ENCODE measurements at regions not wholly inside any gene's neighbourhood (a gene's known extent, or its start where the extent isn't known, plus 50 kb on each side); places are given as distances from the start of the nearest gene placed in this dataset.

DNA sequence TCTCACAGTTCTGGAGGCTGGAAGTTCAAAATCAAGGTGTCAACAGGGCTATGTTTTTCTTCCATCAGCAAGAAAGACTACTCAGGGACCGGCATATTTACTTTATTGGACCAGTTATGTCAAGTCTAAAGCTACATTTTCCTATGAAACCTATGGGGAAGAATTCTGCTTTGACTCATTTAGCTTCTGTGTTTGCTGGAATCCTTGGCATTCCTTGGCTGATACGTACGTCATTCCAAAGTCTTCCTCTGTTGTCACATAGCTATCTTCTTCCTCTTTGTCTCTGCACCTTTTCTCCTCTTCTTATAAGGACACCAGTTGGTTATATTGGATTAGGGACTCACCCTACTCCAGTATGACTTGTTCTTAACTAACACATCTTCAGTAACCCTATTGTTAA is 137.4 kb upstream of the FBXO11 start:
- H3K4me1 Mint-ChIP-seq: no peaks in the 10 kb centered on the region
- TF ChIP-seq CTCF (IDR thresholded peaks at IDR 0.05; ENCODE audit: unreplicated experiment): no peak
- H3K27ac Mint-ChIP-seq: no peak overlapping the region
- no peaks in the 10 kb centered on the region for H3K27me3 Mint-ChIP-seq (ENCODE audit: low read depth)
- no peak for DNase-seq (ENCODE audit: low spot score in 2 of 2, unreplicated experiment in 2 of 2)
- H3K36me3 Mint-ChIP-seq: no peaks in the 10 kb centered on the region
- H3K4me3 Mint-ChIP-seq: no peak overlapping the region
- H3K9me3 Mint-ChIP-seq: peaks cover 15% of the 10 kb centered on the region

DNA sequence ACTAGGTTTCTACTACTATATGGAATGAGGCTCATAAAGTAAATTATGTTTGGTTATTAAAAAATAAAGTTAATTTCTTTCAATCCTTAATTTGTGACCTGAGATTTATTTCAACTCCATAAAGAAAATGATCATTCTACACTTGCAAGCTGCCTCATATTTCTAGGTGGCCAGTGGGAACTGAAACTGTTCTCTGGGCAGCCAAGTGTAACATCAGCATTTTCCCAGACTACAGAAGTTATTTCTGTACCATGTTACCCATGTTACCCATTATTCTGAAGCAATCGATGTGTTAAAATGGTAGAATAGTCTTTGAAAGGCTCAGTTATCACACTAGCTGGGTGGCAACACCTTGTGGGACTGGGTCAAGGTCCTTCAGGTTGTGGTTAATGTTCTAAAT is 139.3 kb upstream of the FBXO11 start:
- no peak overlapping the region for H3K4me3 Mint-ChIP-seq

GRCh38 chr2:48048476-48049171 is 142.3 kb upstream of the FBXO11 start:
- Mint-ChIP-seq H3K36me3 (no peaks in the 10 kb centered on the region), H3K4me1 (peaks cover 2% of the 10 kb centered on the region), H3K27ac (no peak overlapping the region), H3K4me3 (no peak overlapping the region), H3K27me3 (ENCODE audit: low read depth) (no peaks in the 10 kb centered on the region), H3K9me3 (peaks cover 4% of the 10 kb centered on the region)
- no peak for DNase-seq (ENCODE audit: low spot score in 2 of 2, unreplicated experiment in 2 of 2)
- TF ChIP-seq CTCF (IDR thresholded peaks at IDR 0.05; ENCODE audit: unreplicated experiment): no peak

More for the DNA sequence above, 139.3 kb upstream of the FBXO11 start:
- no peak overlapping the region for H3K27ac Mint-ChIP-seq
- TF ChIP-seq CTCF (IDR thresholded peaks at IDR 0.05; ENCODE audit: unreplicated experiment): no peak
- H3K27me3 Mint-ChIP-seq (ENCODE audit: low read depth): no peaks in the 10 kb centered on the region
- H3K36me3 Mint-ChIP-seq: no peaks in the 10 kb centered on the region
- peaks cover 9% of the 10 kb centered on the region for H3K9me3 Mint-ChIP-seq
- peaks cover 2% of the 10 kb centered on the region for H3K4me1 Mint-ChIP-seq
- DNase-seq (ENCODE audit: low spot score in 2 of 2, unreplicated experiment in 2 of 2): no peak

- H3K36me3 Mint-ChIP-seq: no peaks in the 10 kb centered on the region
These were observed 143.1 kb upstream of the FBXO11 start for GRCh38 chr2:48049371-48049770.

GRCh38 chr2:48050711-48051110 is 144.4 kb upstream of the FBXO11 start:
- no peaks in the 10 kb centered on the region for H3K27me3 Mint-ChIP-seq (ENCODE audit: low read depth)
- H3K4me1 Mint-ChIP-seq: peaks cover 2% of the 10 kb centered on the region
- H3K27ac Mint-ChIP-seq: no peak overlapping the region
- no peaks in the 10 kb centered on the region for H3K36me3 Mint-ChIP-seq
- peaks cover 8% of the 10 kb centered on the region for H3K9me3 Mint-ChIP-seq
- no peak for TF ChIP-seq CTCF (IDR thresholded peaks at IDR 0.05; ENCODE audit: unreplicated experiment)
- no peak for DNase-seq (ENCODE audit: low spot score in 2 of 2, unreplicated experiment in 2 of 2)
- no peak overlapping the region for H3K4me3 Mint-ChIP-seq

More at GRCh38 chr2:48049371-48049770, 143.1 kb upstream of the FBXO11 start:
- H3K27ac Mint-ChIP-seq: no peak overlapping the region
- no peak for DNase-seq (ENCODE audit: low spot score in 2 of 2, unreplicated experiment in 2 of 2)
- H3K4me1 Mint-ChIP-seq: peaks cover 2% of the 10 kb centered on the region
- no peaks in the 10 kb centered on the region for H3K27me3 Mint-ChIP-seq (ENCODE audit: low read depth)
- no peak overlapping the region for H3K4me3 Mint-ChIP-seq
- TF ChIP-seq CTCF (IDR thresholded peaks at IDR 0.05; ENCODE audit: unreplicated experiment): no peak
- peaks cover 4% of the 10 kb centered on the region for H3K9me3 Mint-ChIP-seq
